ENCODE measurements at regions not wholly inside any gene's neighbourhood (a gene's known extent, or its start where the extent isn't known, plus 50 kb on each side); places are given as distances from the start of the nearest gene placed in this dataset.
"Not testable (repeated sequence)": the region's sequence is repeated elsewhere in the genome, so short reads cannot be mapped to it uniquely, and the experiment has no call there.

GRCh38 chr14:101083564-101084435, 180.3 kb upstream of the RTL1 start:
- no peak for DNase-seq

- no peak for DNase-seq
These were observed 180.9 kb upstream of the RTL1 start for GRCh38 chr14:101084436-101084826.

- DNase-seq, result no peak
These were observed 183.4 kb upstream of the RTL1 start for GRCh38 chr14:101086926-101087325.

GRCh38 chr14:101087614-101088394, 184.3 kb upstream of the RTL1 start:
- no peak for DNase-seq

GRCh38 chr14:101088395-101088667, 184.8 kb upstream of the RTL1 start:
- DNase-seq, result no peak

- DNase-seq, result no peak
These were observed 185.2 kb upstream of the RTL1 start for GRCh38 chr14:101088714-101089113.

- not testable (repeated sequence) for DNase-seq
These were observed 187.0 kb upstream of the RTL1 start for GRCh38 chr14:101090478-101090877.

GRCh38 chr14:101090976-101091375, 187.5 kb upstream of the RTL1 start:
- DNase-seq, result no peak

- not testable (repeated sequence) for DNase-seq
These were observed 191.4 kb upstream of the RTL1 start for GRCh38 chr14:101094916-101095315.

GRCh38 chr14:101096551-101096950, 193.0 kb upstream of the RTL1 start:
- no peak for DNase-seq

GRCh38 chr14:101097109-101097793, 193.7 kb upstream of the RTL1 start:
- no peak for DNase-seq

- DNase-seq, result no peak
These were observed 194.7 kb upstream of the RTL1 start for GRCh38 chr14:101098177-101098576.

- DNase-seq, result no peak
These were observed 195.1 kb upstream of the RTL1 start for GRCh38 chr14:101098641-101099040.

- DNase-seq, result peak; percentile 10
These were observed 198.0 kb upstream of the RTL1 start for GRCh38 chr14:101101456-101102056.

- DNase-seq, result no peak
These were observed 199.4 kb upstream of the RTL1 start for GRCh38 chr14:101102875-101103274.

- DNase-seq, result no peak
These were observed 199.9 kb upstream of the RTL1 start for GRCh38 chr14:101103321-101103901.

- no peak for DNase-seq
These were observed 201.0 kb upstream of the RTL1 start for GRCh38 chr14:101104485-101104884.

GRCh38 chr14:101105045-101105444, 201.5 kb upstream of the RTL1 start:
- DNase-seq, result no peak

GRCh38 chr14:101108579-101109346, 205.2 kb upstream of the RTL1 start:
- DNase-seq, result no peak

GRCh38 chr14:101109347-101109638, 205.8 kb upstream of the RTL1 start:
- DNase-seq, result no peak

- no peak for DNase-seq
These were observed 206.6 kb upstream of the RTL1 start for GRCh38 chr14:101109981-101110728.
